Renal cortex interstitium (tissue), 11 donors: ENCODE measurements at regions not wholly inside any gene's neighbourhood (a gene's known extent, or its start where the extent isn't known, plus 50 kb on each side); places are given as distances from the start of the nearest gene placed in this dataset.

ENCODE experiments used
- DNase-seq, 11 donors: peaks; one replicate each; pipeline ENCODE4 v3.0.0-alpha.2; 2013; ENCODE audit warnings: low read depth in 9 of 11, low spot score in 4 of 11; ENCODE audit errors: extremely low read depth in 1 of 11

GRCh38 chr7:12741951-12742575 is 54.6 kb downstream of the ARL4A start:
- no peak for DNase-seq

DNA sequence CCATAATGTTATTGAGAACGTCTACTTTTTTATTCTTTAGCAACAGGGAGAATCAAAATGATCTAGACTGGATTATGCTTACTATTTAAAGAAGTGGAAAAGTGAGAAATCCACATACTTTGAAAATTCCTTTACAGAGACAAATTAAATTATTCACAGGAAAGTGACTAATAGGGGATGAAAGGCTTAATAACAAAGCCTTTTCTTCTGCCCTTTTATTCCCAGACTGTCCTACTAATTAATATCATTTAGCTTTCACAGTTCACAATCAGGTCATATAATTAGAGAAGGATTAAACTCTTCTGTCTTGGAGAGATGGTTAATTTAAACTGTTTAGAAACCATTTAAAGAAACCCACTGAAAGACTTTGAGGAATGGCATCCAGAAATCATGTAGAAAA is 58.8 kb downstream of the ARL4A start:
- DNase-seq: no peak

- DNase-seq: no peak
These were observed 60.4 kb downstream of the ARL4A start for GRCh38 chr7:12747687-12748306.

- no peak for DNase-seq
These were observed 61.6 kb downstream of the ARL4A start for GRCh38 chr7:12749069-12749468.

DNA sequence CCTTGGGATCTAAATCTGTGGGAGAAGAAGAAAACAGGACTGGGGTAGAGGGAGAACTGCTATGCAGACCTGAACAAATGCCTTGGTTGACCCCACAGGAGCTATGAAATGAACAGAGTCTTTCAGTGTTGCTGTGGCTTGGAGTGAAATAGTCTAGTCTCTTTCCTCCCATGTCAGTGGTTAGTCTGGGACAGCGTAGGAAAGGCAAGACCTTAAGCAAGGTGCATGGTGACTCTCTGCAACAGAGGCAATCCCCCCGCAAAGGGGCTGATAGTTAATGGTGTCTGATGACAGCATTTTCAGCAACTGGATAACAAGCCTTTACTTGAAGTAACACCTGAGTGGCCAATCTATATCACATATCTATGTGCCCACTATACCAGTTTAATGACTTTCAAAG is 62.3 kb downstream of the ARL4A start:
- DNase-seq: no peak

- no peak for DNase-seq
These were observed 64.3 kb downstream of the ARL4A start for GRCh38 chr7:12751764-12752163.

GRCh38 chr7:12754179-12754578 is 66.7 kb downstream of the ARL4A start:
- DNase-seq: no peak

GRCh38 chr7:12756821-12757220 is 69.4 kb downstream of the ARL4A start:
- no peak for DNase-seq

GRCh38 chr7:12757443-12757842 is 70.0 kb downstream of the ARL4A start:
- DNase-seq: no peak

DNA sequence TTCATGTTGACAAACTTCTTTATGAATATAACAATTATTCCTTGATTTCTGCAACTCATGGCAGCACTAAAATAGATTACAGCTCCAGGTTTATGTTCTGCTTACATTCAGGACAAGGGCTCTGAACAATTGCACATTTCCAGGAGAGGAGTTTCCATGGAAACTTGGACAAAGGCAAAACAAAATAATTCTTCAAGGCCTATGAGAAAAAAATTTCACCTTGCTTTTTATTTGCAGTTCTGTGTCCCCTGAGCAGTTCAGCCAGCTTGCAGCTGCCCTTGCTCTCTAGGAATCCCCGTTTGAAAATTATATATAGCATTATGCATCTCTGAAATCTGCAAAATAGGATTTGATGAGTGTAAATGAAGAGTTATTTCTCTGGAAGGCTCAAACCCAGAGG is 71.7 kb downstream of the ARL4A start:
- DNase-seq: peak in 3 of 11 donors; percentile 13 to 20 (median 13)

DNA sequence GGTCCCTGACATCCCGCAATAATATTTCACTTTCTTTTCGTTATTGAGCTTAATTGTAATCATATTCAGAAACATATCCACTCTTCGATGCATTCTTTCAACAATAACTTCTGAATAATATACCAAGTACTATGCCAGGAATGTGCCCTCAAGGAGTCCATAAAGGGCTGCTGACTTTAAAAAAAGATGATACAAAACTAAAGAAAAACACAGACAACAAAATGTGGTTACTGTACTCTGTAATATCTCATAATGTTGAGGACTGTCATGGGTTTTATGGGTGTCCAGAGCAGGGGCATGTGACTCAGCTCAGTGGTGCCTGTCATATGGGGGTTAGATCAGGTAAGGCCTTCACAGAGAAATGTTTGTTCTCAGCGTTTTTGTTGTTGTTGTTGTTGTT is 73.7 kb downstream of the ARL4A start:
- DNase-seq: no peak

GRCh38 chr7:12761691-12762090 is 74.3 kb downstream of the ARL4A start:
- DNase-seq: no peak

GRCh38 chr7:12764458-12764891 is 77.0 kb downstream of the ARL4A start:
- DNase-seq: no peak

DNA sequence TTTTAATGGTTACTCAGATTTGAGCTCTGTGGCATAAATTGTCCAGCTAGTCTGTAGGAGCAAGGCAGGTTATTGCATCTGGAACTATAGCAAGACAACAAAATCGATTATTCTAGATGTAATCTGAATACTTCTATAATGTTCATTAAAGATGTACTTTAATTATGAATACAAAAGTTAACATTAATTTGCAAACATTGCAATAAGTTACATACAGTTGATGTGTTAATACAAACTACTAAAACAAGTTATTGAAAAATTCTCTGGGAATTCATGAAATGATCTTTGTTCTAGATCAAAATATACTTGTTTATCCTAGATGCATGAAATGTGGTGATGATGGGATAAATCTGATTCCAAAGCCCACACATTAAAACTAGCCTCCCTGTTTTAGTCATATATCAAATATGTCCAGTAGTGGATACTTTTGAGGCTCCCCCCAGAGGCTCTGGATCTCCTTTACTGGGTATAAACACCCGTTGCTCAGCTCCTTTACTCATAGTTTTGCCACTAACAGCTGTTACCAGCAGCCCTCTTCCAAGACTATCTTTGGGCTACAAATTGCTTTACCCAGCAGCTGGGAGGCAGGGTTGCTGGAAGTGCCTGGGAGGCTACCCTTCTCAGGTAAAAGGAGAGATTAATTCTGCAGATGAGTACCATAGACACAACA is 78.1 kb downstream of the ARL4A start:
- DNase-seq: no peak

DNA sequence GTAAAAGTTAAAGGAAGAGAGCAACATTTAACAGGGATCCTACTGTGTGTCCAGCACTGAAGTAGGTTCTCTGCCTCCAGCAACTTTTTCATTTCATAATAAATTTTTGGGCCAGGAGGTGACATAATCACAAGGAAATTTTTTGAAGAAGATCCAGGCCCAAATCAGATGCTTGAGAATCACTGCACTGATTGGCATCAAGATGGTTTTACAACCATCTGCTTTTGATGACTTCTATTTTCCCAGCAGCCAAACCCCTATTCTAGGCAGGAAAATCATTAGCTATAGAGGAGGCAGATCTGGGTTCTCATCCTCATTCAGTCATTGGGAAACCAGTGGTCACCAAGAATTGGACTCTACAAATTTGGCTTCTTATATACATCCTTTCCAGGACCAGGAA is 79.0 kb downstream of the ARL4A start:
- DNase-seq: no peak

DNA sequence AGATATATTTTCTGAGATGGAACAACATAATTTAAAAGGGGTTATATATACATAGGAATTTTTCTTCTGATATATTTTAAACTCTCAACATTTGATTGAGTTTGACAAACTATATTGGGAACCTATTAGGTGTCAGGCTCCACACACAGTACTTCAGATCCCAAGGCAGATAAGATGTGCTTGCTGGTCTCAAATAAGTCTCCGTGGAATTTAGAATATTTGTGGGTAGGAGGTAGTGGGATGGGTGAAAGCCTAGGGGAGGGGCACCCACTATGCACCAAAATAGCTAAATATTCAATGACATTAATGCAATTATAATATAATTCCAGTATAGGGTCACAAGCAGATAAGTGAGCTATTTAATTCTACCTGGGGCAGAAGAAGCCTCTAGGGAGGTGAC is 81.5 kb downstream of the ARL4A start:
- DNase-seq: no peak

DNA sequence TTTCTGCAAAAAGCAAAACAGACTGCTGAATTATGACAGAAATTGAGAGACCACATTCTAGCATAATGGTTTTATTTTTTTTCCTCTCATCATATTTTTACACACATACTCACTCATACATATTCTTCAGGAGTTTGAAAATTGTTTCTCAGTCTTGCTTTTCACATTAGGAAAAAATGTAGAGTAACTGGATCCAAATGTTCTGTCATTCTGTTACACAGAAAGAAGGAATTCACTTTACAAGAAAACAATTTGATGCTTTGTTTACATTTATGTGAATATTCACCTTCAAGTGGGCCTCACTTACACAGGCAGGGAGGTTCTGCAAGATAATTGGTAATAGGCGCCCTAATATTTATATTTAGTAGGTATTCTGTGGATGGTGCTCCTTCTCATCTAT is 82.0 kb downstream of the ARL4A start:
- DNase-seq: no peak

GRCh38 chr7:12770227-12770975 is 83.0 kb downstream of the ARL4A start:
- DNase-seq: no peak

- DNase-seq: peak; percentile 20 to 71 (median 54)
These were observed 84.0 kb downstream of the ARL4A start for GRCh38 chr7:12771378-12771877.

DNA sequence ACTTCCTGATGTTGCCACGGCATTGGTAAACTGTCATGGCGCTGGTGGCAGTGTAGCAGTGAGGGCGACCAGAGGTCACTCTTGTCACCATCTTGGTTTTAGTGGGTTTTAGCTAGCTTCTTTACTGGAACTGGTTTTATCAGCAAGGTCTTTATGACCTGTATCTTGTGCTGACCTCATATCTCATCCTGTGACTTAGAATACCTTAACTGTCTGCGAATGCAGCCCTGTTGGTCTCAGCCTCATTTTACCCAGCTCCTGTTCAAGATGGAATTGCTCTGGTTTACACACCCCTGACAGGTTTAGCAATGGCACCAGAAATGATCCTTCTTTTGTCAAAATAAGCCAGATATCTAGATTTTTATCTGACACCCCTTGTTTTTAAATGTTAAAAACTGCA is 85.3 kb downstream of the ARL4A start:
- DNase-seq: no peak
